ENCODE measurements at regions not wholly inside any gene's neighbourhood (a gene's known extent, or its start where the extent isn't known, plus 50 kb on each side); places are given as distances from the start of the nearest gene placed in this dataset.
"Not testable (repeated sequence)": the region's sequence is repeated elsewhere in the genome, so short reads cannot be mapped to it uniquely, and the experiment has no call there.

DNA sequence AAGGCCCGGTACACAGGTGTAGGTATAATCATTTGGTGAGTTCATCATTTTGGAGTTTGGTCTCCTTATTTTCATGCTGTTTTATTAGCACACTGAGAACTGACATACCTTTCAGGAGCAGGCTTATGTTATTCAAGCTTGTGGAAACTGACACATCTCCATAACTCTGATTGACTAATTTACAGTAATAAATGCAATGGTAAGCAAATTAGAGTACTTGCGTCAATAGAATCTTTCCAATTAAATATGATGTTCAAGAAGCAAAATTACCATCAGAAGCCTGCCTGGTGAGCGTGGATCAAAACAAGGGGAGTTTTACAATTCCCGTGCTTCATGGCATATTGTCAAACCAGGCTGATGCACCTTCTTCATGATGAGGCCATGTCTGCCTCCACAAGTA lies 210.7 kb upstream of the GPRIN3 start:
- Mint-ChIP-seq H3K9me3 (no peaks in the 10 kb centered on the region), H3K27me3 (ENCODE audit: low read depth) (peaks cover 56% of the 10 kb centered on the region), H3K27ac (no peak overlapping the region), H3K4me1 (ENCODE audit: low read depth) (no peaks in the 10 kb centered on the region), H3K36me3 (ENCODE audit: low read depth) (no peaks in the 10 kb centered on the region), H3K4me3 (no peak overlapping the region)

DNA sequence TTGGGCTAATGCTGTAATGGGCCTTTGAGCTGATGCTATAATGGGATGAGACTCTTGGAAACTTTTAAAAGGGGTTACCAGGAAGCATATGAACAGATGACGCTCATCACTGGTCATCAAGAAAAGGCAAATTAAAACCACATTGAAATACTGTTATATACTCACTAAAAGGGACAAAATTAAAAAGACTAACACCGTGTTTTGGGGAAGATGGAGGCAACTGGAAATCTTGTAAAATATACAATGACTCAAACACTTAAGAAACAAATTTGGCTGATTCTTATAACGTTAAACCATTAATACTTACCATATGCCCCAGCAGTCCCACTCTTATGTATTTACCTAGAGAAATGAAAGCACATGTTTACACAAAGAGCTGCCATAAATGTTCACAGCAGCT lies 207.2 kb upstream of the GPRIN3 start:
- no peaks in the 10 kb centered on the region for H3K36me3 Mint-ChIP-seq (ENCODE audit: low read depth)
- H3K9me3 Mint-ChIP-seq = peaks cover 1% of the 10 kb centered on the region
- H3K27ac Mint-ChIP-seq = no peak overlapping the region
- H3K4me3 Mint-ChIP-seq = no peak overlapping the region
- H3K27me3 Mint-ChIP-seq (ENCODE audit: low read depth) = peaks cover 59% of the 10 kb centered on the region
- H3K4me1 Mint-ChIP-seq (ENCODE audit: low read depth) = peaks cover 6% of the 10 kb centered on the region

DNA sequence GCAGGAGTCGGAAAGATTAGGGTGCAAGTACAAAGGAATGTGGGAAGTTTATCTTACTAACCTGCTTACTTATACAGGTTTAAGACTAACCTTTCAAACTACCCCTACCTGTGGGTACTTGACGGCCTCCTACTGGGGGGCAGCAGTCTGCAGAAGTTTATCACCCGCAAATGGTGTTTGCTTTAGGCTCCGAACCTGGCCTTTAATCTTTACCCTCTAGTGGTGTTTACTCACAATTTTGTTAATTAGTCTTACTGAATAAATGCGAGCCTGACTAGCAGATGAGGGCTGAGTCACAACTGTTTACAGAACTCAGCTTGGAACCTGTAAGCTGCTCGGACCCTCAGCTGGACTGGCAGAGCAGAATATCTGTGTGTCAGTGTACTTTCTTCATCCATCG lies 204.2 kb upstream of the GPRIN3 start:
- Mint-ChIP-seq H3K9me3 (peaks cover 6% of the 10 kb centered on the region), H3K4me1 (ENCODE audit: low read depth) (peaks cover 12% of the 10 kb centered on the region), H3K36me3 (ENCODE audit: low read depth) (no peaks in the 10 kb centered on the region), H3K27ac (no peak overlapping the region), H3K27me3 (ENCODE audit: low read depth) (peaks cover 50% of the 10 kb centered on the region), H3K4me3 (no peak overlapping the region)

DNA sequence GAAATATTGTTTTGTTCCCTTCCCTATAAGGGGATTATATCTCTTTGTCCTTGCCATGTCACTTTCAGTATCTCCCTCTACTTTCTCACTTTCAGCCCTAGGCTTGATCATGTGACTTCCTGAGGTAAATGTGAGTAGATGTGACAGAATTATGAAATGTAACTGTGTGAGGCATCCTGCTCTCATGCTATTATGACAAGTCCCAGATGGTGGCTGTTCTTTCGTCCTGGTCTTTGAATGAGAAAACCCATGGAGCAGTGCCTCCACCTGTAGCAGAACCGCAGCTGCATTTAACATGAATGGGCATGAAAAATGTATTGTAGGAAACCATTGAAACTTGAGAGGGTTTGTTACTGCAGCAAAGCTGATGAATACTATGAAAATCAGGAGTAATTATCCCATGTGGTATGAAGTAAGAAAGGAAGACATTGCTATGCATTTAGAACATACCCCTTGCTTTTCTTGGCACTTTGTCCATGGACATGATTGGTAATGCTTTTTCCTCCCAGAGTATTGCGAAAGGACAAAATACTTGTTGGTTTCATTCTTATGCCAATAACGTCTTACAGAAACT lies 202.2 kb upstream of the GPRIN3 start:
- Mint-ChIP-seq H3K27ac (no peak overlapping the region), H3K27me3 (ENCODE audit: low read depth) (peaks cover 38% of the 10 kb centered on the region), H3K4me3 (no peak overlapping the region), H3K4me1 (ENCODE audit: low read depth) (peaks cover 12% of the 10 kb centered on the region), H3K9me3 (peaks cover 6% of the 10 kb centered on the region), H3K36me3 (ENCODE audit: low read depth) (no peaks in the 10 kb centered on the region)

DNA sequence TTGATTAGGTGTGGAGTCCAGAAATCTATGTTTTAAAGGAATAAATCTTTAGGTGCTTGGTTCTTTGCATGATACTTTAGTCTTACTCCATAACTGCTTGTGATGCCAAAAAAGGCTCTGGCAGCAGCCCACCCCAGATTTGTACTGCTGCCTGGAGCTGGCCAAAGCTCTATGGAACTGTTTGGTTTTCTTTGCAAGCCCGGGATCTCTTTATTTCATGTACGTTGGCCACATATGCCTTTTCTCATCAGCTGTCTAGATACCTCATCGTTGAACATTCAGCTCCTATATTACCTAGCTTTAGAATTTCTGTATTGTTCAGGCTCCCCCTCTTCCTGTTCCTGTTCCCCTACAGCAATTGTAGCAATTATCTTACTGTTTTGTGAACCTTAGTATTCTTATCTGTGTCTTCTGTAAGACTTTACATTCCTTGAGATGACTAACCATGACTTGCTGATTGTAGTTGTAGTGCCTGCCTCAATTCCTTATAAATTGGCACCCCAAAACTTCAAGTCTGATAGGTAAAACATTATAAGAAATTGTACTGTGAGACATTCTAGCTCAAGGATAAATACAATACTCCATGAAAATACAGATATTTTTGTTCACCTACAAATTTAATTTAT lies 199.4 kb upstream of the GPRIN3 start:
- peaks cover 6% of the 10 kb centered on the region for H3K9me3 Mint-ChIP-seq
- peaks cover 27% of the 10 kb centered on the region for H3K27me3 Mint-ChIP-seq (ENCODE audit: low read depth)
- H3K27ac Mint-ChIP-seq = no peak overlapping the region
- peaks cover 12% of the 10 kb centered on the region for H3K4me1 Mint-ChIP-seq (ENCODE audit: low read depth)
- no peaks in the 10 kb centered on the region for H3K36me3 Mint-ChIP-seq (ENCODE audit: low read depth)
- H3K4me3 Mint-ChIP-seq = no peak overlapping the region

DNA sequence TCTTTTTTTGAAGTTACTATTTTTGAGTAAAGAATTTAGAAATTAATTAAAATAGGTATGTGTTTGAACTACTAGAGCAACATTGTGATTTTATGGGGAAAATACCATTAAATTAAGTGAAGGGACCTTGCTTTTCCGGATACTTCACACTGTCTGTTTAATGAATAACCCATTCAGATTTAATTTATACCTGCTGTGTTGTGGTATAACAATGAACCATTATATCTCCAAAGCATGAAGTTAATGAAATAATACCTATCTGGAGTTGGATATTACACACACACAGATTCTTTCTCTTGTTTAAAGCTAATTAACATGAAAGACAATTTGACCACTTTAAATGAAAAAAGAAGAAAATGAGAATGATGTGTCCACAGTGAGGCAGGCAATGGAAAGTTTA lies 195.0 kb upstream of the GPRIN3 start:
- Mint-ChIP-seq H3K4me1 (ENCODE audit: low read depth) (no peaks in the 10 kb centered on the region), H3K4me3 (no peak overlapping the region), H3K27me3 (ENCODE audit: low read depth) (peaks cover 25% of the 10 kb centered on the region), H3K36me3 (ENCODE audit: low read depth) (no peaks in the 10 kb centered on the region), H3K27ac (no peak overlapping the region), H3K9me3 (no peaks in the 10 kb centered on the region)

DNA sequence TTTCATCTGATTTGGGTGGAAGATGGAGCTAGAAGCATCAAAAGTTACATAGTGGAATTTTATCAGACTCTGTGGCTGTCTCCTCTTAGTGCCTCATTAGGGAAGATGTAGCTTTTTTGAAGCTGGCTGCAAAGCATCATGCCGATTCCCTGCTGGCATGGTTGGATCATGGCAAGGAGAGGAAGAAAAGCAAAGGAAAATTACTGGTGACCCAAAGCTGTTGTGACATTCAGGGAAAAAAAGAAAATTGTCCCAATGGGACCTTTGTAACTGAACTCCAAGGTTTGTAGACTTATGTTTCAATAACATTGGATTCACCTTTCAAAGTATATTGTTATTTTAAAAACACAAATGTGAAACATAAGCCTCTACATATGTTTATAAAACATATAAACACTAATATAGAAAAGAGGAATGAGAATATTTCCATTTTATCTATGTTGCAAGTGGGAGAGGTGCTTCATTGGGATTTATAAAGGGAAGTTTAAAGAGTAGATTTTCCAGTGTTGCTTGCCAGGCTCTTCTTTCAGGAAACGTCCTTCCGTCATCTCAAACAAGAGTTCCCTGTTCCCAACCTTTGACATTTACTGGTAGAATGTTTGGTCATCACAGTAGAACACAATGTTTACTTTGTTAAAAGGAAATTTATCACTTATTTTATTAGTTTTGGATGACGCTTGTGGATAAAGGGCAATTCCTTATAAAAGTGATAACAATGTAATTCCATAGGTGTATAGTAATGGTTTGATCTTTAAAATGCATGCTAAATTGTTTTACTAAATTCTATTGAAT lies 190.1 kb upstream of the GPRIN3 start:
- H3K4me3 Mint-ChIP-seq = no peak overlapping the region
- H3K36me3 Mint-ChIP-seq (ENCODE audit: low read depth) = no peaks in the 10 kb centered on the region
- H3K4me1 Mint-ChIP-seq (ENCODE audit: low read depth) = no peaks in the 10 kb centered on the region
- no peaks in the 10 kb centered on the region for H3K9me3 Mint-ChIP-seq
- H3K27ac Mint-ChIP-seq = no peak overlapping the region
- H3K27me3 Mint-ChIP-seq (ENCODE audit: low read depth) = peaks cover 15% of the 10 kb centered on the region

DNA sequence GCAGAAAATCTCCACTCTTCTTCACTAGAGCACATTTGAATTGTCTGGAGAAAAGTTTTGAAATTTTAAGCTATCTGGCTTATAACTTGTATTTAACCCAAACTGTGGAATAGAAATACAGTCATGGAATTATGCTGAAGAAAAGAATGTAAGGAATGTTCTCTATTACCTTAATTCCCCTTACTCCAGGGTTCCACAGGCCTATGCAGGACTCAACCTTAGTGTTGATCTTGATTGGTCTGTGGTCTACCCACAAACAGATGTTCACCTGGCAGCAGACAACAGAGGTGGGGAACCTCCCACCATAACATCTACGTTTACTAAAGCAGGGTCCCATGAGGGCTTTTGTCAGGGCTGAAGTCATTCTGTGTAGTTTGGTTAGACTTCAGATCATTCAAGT lies 189.3 kb upstream of the GPRIN3 start:
- Mint-ChIP-seq H3K9me3 (no peaks in the 10 kb centered on the region), H3K36me3 (ENCODE audit: low read depth) (no peaks in the 10 kb centered on the region), H3K4me1 (ENCODE audit: low read depth) (no peaks in the 10 kb centered on the region), H3K27ac (no peak overlapping the region), H3K27me3 (ENCODE audit: low read depth) (peaks cover 15% of the 10 kb centered on the region), H3K4me3 (no peak overlapping the region)

DNA sequence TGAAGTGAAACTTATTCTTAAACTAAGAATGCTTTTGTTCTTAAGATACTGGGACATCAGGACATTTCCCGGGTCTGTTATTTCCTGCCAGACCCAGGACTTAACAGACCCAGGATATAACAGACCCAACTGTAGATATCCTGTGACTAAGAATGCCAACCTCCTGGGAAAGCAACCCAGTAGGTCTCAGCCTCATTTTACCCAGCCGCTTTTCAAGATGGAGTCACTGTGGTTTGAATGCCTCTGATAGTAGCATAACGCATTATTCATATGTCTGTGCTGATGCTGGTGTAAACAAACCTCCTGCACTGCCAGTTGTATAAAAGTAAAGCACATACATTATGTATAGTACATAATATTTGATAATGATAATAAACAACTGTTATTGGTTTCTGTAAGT lies 185.8 kb upstream of the GPRIN3 start:
- no peaks in the 10 kb centered on the region for H3K36me3 Mint-ChIP-seq (ENCODE audit: low read depth)
- H3K27me3 Mint-ChIP-seq (ENCODE audit: low read depth) = no peaks in the 10 kb centered on the region
- no peak overlapping the region for H3K27ac Mint-ChIP-seq
- no peaks in the 10 kb centered on the region for H3K4me1 Mint-ChIP-seq (ENCODE audit: low read depth)
- H3K4me3 Mint-ChIP-seq = no peak overlapping the region
- no peaks in the 10 kb centered on the region for H3K9me3 Mint-ChIP-seq

DNA sequence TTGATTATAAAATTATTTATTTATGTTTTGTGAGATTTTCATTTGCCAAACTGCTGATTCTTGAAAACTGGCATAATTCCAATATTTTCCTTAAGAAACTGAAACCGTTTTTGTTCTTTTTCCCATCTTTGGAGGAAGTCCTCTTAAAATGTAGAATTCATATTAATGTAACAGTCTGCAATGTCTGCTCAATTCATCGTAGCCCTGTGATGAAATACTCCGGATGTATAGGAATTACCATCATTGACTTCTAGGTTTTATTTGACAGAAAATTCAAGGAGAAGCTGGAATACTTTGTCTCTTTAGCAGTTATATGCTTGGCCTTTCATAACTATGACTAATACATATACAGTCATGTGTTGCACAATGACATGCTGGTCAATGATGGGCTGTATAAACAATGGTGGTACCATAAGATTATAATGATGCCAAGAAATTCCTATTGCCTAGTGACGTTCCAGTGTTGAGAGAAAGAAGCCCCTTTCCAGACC lies 185.0 kb upstream of the GPRIN3 start:
- Mint-ChIP-seq H3K27me3 (ENCODE audit: low read depth) (no peaks in the 10 kb centered on the region), H3K27ac (no peak overlapping the region), H3K9me3 (no peaks in the 10 kb centered on the region), H3K4me1 (ENCODE audit: low read depth) (no peaks in the 10 kb centered on the region), H3K36me3 (ENCODE audit: low read depth) (no peaks in the 10 kb centered on the region), H3K4me3 (no peak overlapping the region)

DNA sequence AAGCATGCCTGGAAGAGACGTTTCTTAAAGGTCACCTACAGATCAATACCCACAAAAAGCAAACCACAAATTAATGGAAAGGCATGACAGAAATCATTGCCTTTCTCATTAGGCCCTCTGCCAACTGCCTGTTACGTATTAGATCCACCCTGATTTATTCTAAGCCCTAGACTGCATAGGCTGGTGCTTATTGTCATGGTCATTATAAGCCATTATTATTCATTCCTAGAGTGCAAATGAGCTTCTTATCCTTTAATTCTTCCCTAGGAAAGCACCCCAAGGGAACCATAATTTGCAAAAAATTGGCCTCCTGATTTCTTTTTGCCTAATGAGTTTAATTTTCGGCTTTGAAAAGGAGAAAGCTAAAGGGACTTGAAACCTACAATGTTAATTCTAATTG lies 184.2 kb upstream of the GPRIN3 start:
- H3K27ac Mint-ChIP-seq = no peak overlapping the region
- no peaks in the 10 kb centered on the region for H3K36me3 Mint-ChIP-seq (ENCODE audit: low read depth)
- H3K4me3 Mint-ChIP-seq = no peak overlapping the region
- H3K27me3 Mint-ChIP-seq (ENCODE audit: low read depth) = no peaks in the 10 kb centered on the region
- no peaks in the 10 kb centered on the region for H3K4me1 Mint-ChIP-seq (ENCODE audit: low read depth)
- no peaks in the 10 kb centered on the region for H3K9me3 Mint-ChIP-seq

DNA sequence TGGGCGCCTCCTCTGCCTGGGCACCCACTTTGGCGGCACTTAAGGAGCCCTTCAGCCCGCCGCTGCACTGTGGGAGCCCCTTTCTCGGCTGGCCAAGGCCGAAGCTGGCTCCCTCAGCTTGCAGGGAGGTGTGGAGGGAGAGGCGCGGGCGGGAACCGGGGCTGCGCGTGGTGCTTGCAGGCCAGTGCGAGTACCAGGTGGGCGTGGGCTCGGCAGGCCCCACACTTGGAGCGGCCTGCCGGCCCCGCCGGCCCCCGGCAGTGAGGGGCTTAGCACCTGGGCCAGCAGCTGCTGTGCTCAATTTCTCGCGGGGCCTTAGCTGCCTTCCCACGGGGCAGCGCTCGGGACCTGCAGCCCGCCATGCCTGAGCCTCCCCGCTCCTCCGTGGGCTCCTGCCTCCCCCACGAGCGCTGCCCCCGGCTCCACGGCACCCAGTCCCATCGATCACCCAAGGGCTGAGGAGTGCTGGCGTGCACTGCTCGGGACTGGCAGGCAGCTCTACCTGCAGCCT lies 182.4 kb upstream of the GPRIN3 start:
- H3K4me1 Mint-ChIP-seq (ENCODE audit: low read depth); H3K36me3 Mint-ChIP-seq (ENCODE audit: low read depth); H3K27ac Mint-ChIP-seq; H3K27me3 Mint-ChIP-seq (ENCODE audit: low read depth); H3K9me3 Mint-ChIP-seq; H3K4me3 Mint-ChIP-seq: not testable (repeated sequence)

DNA sequence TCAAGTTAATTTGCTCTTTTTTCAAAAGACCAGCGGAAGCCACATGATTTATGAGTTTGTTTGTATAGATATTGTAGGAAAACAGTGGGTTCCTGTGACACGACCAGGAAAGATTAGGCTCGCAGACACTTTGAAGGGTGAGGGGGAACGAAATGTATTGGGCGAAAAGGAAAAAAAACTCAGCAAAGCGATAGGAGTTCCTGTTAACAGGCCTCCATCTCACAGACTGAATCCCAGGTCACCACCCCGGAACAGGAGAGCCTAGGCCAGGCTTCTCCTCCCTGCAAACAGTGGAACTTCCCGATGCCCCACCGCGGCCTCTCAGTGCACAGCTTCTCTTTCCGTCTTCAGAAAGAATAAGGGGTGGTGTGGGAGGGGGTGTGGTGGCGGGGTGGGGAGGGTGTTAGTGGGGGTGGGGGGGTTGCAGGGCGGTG lies 181.8 kb upstream of the GPRIN3 start:
- Mint-ChIP-seq H3K27ac (no peak overlapping the region), H3K4me1 (ENCODE audit: low read depth) (no peaks in the 10 kb centered on the region), H3K36me3 (ENCODE audit: low read depth) (no peaks in the 10 kb centered on the region), H3K9me3 (no peaks in the 10 kb centered on the region), H3K27me3 (ENCODE audit: low read depth) (no peaks in the 10 kb centered on the region), H3K4me3 (no peak overlapping the region)

DNA sequence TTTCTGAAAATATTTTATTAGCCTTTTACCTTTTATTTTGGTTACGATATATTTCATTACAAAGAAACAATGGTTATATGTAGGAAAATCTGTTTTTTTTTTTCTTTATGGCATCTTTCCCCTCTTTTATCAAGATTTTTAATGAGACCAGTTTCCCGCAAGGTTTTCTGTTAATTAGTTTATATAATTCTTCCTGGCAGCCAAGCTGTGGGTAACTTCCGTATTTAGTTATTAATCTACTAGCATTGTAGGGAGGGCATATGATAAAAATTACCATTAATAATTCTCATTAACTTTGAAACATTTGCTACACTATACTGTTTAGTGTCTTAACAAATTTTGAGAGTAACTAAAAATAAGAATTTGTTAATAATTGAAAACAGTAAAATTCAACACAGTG lies 181.1 kb upstream of the GPRIN3 start:
- no peak overlapping the region for H3K4me3 Mint-ChIP-seq
- no peak overlapping the region for H3K27ac Mint-ChIP-seq
- H3K4me1 Mint-ChIP-seq (ENCODE audit: low read depth) = no peaks in the 10 kb centered on the region
- no peaks in the 10 kb centered on the region for H3K27me3 Mint-ChIP-seq (ENCODE audit: low read depth)
- no peaks in the 10 kb centered on the region for H3K36me3 Mint-ChIP-seq (ENCODE audit: low read depth)
- H3K9me3 Mint-ChIP-seq = no peaks in the 10 kb centered on the region

DNA sequence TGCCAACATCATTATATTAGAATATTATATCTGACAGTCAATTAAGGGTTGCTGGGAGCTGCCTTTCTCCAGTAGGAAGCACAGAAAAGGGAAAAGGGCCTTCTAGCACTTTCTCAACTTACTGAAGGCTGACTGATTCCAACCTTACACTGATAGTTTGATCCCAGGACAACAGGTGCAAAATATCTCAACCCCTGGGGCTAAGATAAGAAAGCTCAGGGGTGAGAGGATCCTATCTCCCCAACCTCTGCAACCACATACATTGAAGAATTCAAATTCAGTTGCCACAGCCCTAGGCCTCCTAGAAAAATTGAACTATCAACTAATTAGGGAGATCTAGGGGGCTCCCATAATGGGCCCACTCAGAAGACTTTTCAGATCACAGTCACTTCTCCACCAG lies 179.1 kb upstream of the GPRIN3 start:
- Mint-ChIP-seq H3K27me3 (ENCODE audit: low read depth) (no peaks in the 10 kb centered on the region), H3K27ac (no peak overlapping the region), H3K36me3 (ENCODE audit: low read depth) (no peaks in the 10 kb centered on the region), H3K9me3 (no peaks in the 10 kb centered on the region), H3K4me3 (no peak overlapping the region), H3K4me1 (ENCODE audit: low read depth) (no peaks in the 10 kb centered on the region)

Measured in T-helper 1 cell treated with Interleukin-12 subunit alpha and Interleukin-12 subunit beta and Interleukin-4 antibody, amounts not matched to agents 30 μg/mL and 1 μg/mL, for 36 hours (primary cell).